Keratinocyte (primary cell): ENCODE measurements at regions not wholly inside any gene's neighbourhood (a gene's known extent, or its start where the extent isn't known, plus 50 kb on each side); places are given as distances from the start of the nearest gene placed in this dataset.

Experiments
- DNase-seq: peaks from one replicate; pipeline ENCODE4 v3.0.0-alpha.2; 2011; ENCODE audit warnings: low read depth, missing footprints, low spot score
- FAIRE-seq: peaks from 2 replicates; lab custom pipeline; 2011; peaks lifted over from hg19 to GRCh38; lab: Jason Lieb, UNC
- H2AFZ ChIP-seq: 2 replicates; pipeline ENCODE4 v1.6.0; 2012; ENCODE audit warnings: low read length, control low read depth, inconsistent platforms; ENCODE audit not compliant: control insufficient read depth
- H3K27ac ChIP-seq: 2 replicates; pipeline ENCODE4 v1.5.1; 2011; ENCODE audit warnings: low read length; ENCODE audit not compliant: control insufficient read depth, insufficient read depth
- H3K27me3 ChIP-seq: 3 replicates; pipeline ENCODE4 v1.6.0; 2011; ENCODE audit warnings: low read length; ENCODE audit not compliant: control insufficient read depth, insufficient read depth; ENCODE audit errors: extremely low read depth
- H3K36me3 ChIP-seq, 2 experiments: 2 replicates in 1 of 2; 3 replicates in 1 of 2; pipeline ENCODE4 v1.5.1; 2011; ENCODE audit warnings: low read length in 2 of 2, mild to moderate bottlenecking in 1 of 2; ENCODE audit not compliant: control insufficient read depth in 2 of 2, insufficient read depth in 2 of 2; ENCODE audit errors: extremely low read depth in 1 of 2
- H3K4me1 ChIP-seq: 3 replicates; pipeline ENCODE4 v1.5.1; 2011; ENCODE audit warnings: low read length; ENCODE audit not compliant: control insufficient read depth, insufficient read depth; ENCODE audit errors: extremely low read depth
- H3K4me2 ChIP-seq: 3 replicates; pipeline ENCODE4 v1.6.0; 2011; ENCODE audit warnings: low read depth, low read length; ENCODE audit not compliant: control insufficient read depth, insufficient read depth; ENCODE audit errors: extremely low read depth
- H3K4me3 ChIP-seq, 3 experiments: fragments of 200-600 bp in 1 of 3; sonication (generic) in 1 of 3; 2 replicates in 2 of 3; 3 replicates in 1 of 3; pipeline ENCODE4 v1.5.1; 2011 to 2016; ENCODE audit warnings: low read length in 3 of 3, mild to moderate bottlenecking in 3 of 3, control low read depth in 2 of 3, inconsistent platforms in 1 of 3, low read depth in 1 of 3, mixed read lengths in 1 of 3, mixed run types in 1 of 3, moderate library complexity in 1 of 3; ENCODE audit not compliant: control insufficient read depth in 2 of 3, insufficient read depth in 2 of 3; ENCODE audit errors: extremely low read depth in 1 of 3
- H3K79me2 ChIP-seq: 2 replicates; pipeline ENCODE4 v1.6.0; 2012; ENCODE audit warnings: low read length; ENCODE audit not compliant: control insufficient read depth, insufficient read depth
- H3K9ac ChIP-seq: 3 replicates; pipeline ENCODE4 v1.6.0; 2011; ENCODE audit warnings: low read length; ENCODE audit not compliant: control insufficient read depth, insufficient read depth; ENCODE audit errors: extremely low read depth
- H3K9me1 ChIP-seq: 3 replicates; pipeline ENCODE4 v1.6.0; 2011; ENCODE audit warnings: low read length; ENCODE audit not compliant: control insufficient read depth, insufficient read depth; ENCODE audit errors: extremely low read depth
- H3K9me3 ChIP-seq: 2 replicates; pipeline ENCODE4 v1.5.1; 2012; ENCODE audit warnings: low read depth, low read length; ENCODE audit not compliant: control insufficient read depth
- H4K20me1 ChIP-seq: 3 replicates; pipeline ENCODE4 v1.6.0; 2011; ENCODE audit warnings: low read length; ENCODE audit not compliant: control insufficient read depth, insufficient read depth; ENCODE audit errors: extremely low read depth
- CTCF ChIP-seq, 3 experiments: IDR thresholded peaks in 1 of 3; conservative IDR thresholded peaks in 1 of 3; optimal IDR thresholded peaks in 1 of 3; 2 replicates in 2 of 3; 3 replicates in 1 of 3; pipeline versions ENCODE3 to v1.5.1; 2011; ENCODE audit warnings: low read length in 3 of 3, mild to moderate bottlenecking in 3 of 3, moderate library complexity in 2 of 3, control low read depth in 1 of 3, inconsistent platforms in 1 of 3; ENCODE audit not compliant: insufficient read depth in 2 of 3; ENCODE audit errors: extremely low read depth in 1 of 3
- EZH2 ChIP-seq: IDR thresholded peaks from one replicate; pipeline ENCODE4 v1.6.1; 2012; ENCODE audit warnings: inconsistent platforms, mild to moderate bottlenecking, low read length, moderate library complexity
- dilution Hi-C: fragments of 300-500 bp; cut with MboI; formaldehyde crosslinking; loops from one replicate; pipeline ENCODE4 v1.7.0; 2020; ENCODE audit warnings: low sequenced_read_pairs; ENCODE audit not compliant: extremely low pct_ligation_motif_present

GRCh38 chr7:49398236-49398635, 375.2 kb upstream of the VWC2 start:
- Histone ChIP-seq H2AFZ (no peak overlapping the region), H3K9me3 (no peaks in the 10 kb centered on the region), H3K4me3 (no peak overlapping the region), H3K27ac (peak overlapping the region; percentile 32), H3K79me2 (no peaks in the 10 kb centered on the region), H3K27me3 (no peaks in the 10 kb centered on the region), H3K9ac (no peak overlapping the region), H3K4me1 (peaks cover 34% of the 10 kb centered on the region), H4K20me1 (no peaks in the 10 kb centered on the region), H3K4me2 (peak overlapping the region; percentile 61), H3K36me3 (no peaks in the 10 kb centered on the region), H3K9me1 (peaks cover 2% of the 10 kb centered on the region)
- no peak for DNase-seq
- TF ChIP-seq CTCF (optimal IDR thresholded peaks at IDR 0.05 in 1 of 3, IDR thresholded peaks at IDR 0.05 in 1 of 3, conservative IDR thresholded peaks at IDR 0.05 in 1 of 3; ENCODE audit: extremely low read depth in 1 of 3, insufficient read depth in 2 of 3, low read length in 3 of 3), result no peak
- no peak for TF ChIP-seq EZH2
- FAIRE-seq, result no peak
- dilution Hi-C loops, result no loop called here

- H3K9me1 ChIP-seq, result peaks cover 2% of the 10 kb centered on the region
- H3K36me3 ChIP-seq, result no peaks in the 10 kb centered on the region
- peaks cover 34% of the 10 kb centered on the region for H3K4me1 ChIP-seq
- no peaks in the 10 kb centered on the region for H3K27me3 ChIP-seq
- no peaks in the 10 kb centered on the region for H3K9me3 ChIP-seq
- H3K9ac ChIP-seq, result no peak overlapping the region
- H3K79me2 ChIP-seq, result no peaks in the 10 kb centered on the region
- dilution Hi-C loops, result no loop called here
- DNase-seq (peak; percentile 52), FAIRE-seq (peak; percentile 93)
- H3K4me3 ChIP-seq, result no peak overlapping the region
- H3K27ac ChIP-seq, result peak overlapping the region; percentile 32
- H2AFZ ChIP-seq, result no peak overlapping the region
- peak overlapping the region; percentile 61 for H3K4me2 ChIP-seq
- H4K20me1 ChIP-seq, result no peaks in the 10 kb centered on the region
- TF ChIP-seq CTCF (optimal IDR thresholded peaks at IDR 0.05 in 1 of 3, IDR thresholded peaks at IDR 0.05 in 1 of 3, conservative IDR thresholded peaks at IDR 0.05 in 1 of 3; ENCODE audit: extremely low read depth in 1 of 3, insufficient read depth in 2 of 3, low read length in 3 of 3), result no peak
These were observed 374.7 kb upstream of the VWC2 start for GRCh38 chr7:49398746-49399145.
